NCI-H2196 (cell line): ENCODE measurements at regions not wholly inside any gene's neighbourhood (a gene's known extent, or its start where the extent isn't known, plus 50 kb on each side); places are given as distances from the start of the nearest gene placed in this dataset.
"Not testable (repeated sequence)": the region's sequence is repeated elsewhere in the genome, so short reads cannot be mapped to it uniquely, and the experiment has no call there.

Experiments
- DNase-seq: peaks from one replicate; lab custom pipeline; 2025; ENCODE audit not compliant: unreplicated experiment; lab: John Stamatoyannopoulos, UW

DNA sequence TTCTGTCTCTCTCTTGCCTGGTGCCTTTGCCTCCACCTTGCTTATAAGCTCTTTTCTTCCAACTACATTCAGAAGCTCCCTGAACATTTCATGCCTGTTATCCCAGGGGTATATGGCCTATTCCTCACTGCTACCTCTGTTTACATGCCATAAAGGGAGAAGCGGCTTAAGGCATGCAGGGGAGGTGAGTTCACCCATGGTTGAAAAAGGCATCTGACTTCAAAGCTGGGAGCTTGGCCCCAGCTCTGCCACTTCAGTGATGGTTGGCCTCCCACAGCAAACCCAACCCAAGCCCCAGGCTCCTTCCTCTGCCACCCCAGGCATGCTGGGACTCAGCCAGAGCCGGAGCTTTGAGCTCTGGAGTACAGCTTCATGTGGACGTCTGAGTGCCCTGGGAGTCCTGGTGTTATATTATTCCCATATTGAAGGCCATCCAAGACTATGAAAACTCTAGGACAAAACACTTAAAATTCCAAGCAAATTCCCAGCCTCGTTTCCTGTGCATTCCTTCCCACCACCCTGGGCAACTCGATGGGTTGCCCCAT lies 468.6 kb upstream of the ZMIZ1 start:
- no peak for DNase-seq

DNA sequence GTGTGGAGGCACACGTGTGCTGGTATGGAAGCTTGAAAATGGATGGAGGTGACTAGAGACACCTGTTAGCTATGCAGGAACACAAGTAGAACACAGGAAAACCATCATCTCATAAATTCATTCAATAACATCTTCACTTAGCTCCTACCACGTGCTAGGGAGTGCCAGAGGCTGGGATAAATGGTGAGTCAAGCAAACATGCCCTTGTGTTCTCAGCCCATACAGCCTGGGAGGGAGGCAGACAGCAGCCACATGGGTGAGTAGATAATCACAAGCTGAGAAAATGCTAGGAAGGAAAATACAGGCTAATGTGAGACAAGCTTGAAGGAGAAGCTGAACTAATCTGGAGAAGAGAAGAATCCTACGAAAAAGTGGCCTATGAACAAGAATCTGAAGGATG lies 468.0 kb upstream of the ZMIZ1 start:
- DNase-seq: no peak

DNA sequence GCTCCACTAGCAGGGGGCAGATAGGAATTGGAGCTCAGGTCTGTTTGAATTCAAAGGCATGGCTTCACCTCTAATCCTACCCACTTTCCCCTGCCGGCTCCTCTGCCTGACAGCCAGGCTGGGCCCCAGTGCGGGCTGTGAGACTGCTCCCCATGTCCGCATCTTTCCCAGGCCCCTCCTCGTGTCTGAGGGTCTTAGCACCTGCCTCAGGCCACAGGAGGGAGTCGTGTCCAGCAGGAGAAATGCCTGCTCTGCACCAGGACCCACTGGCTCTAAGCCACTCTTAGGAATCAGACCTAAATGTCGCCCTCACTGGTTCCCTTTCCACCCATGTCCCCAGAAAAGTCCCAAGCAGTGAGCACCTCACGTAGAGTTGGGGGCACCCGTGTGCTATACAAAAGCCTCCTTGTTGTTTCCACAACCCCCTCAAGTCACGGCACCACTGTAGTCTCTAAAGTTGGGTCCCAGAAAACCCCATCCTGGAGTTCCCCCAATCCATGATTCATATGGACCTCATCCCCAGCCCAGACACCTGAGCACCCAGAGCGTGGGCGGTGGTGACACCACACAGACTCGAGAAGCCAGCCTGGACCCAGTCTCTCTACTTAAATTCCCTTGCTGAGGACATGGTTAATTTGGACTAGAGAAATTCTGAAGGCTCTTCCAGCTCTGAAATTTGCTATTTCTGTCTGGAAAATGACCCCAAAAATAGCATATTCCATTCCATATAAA lies 466.4 kb upstream of the ZMIZ1 start:
- no peak for DNase-seq

DNA sequence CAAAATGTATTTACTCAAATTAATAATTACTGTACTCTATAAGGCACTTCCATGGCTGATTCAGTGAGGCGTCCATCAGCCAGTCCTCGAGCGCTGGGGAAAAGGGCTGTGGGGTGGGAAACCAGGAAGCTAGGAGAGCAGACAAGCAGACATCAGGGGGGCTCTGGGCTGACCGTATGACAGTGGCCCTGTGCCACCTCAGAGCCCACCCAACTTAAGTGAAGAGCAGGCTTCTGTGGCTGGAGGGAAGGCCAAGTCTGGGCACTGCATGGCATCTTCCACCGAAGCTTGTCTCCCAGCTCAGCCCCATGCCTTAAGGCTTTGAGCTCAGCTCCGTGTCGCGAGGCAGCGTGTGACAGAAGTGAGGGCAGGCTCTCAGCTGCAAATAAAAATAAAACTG lies 464.5 kb upstream of the ZMIZ1 start:
- no peak for DNase-seq

DNA sequence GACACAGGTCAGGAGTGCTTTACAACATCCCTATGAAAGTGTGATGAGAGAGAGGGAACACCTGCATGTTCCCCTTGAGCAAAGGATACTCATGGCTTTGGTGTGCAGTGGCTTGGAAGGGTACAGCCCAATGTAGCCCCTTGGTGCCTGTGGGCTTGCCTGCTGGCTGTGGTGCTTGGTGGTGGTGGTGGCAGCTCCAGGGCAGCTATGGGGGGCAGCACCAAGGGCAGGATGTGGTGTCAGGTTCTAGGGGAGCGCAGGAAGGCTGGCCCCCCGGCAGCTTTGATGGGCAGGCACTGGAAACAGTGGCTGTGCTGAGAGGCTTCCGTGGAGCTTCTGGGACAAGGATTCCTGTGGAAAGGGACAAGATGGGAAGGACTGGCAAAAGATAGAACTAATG lies 464.0 kb upstream of the ZMIZ1 start:
- DNase-seq: no peak

DNA sequence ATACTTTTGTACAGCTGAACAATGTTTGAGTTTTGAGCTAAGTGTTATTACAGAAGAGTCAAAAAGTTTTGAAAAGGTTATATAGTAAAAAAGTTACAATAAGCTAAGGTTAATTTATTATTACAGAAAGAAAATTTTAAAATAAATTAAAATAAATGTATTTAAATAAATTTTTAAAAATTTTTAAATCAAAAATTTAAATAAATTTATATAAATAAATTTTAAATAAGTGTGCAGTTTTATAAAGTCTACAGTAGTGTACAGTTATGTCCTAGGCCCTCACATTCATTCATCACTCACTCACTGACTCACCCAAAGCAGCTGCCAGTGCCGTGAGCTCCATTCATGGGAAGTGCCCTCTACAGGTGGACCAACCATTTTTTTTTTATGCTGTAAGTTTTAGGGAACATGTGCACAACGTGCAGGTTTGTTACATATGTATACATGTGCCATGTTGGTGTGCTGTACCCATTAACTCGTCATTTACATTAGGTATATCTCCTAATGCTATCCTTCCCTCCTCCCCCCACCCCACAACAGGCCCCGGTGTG lies 462.9 kb upstream of the ZMIZ1 start:
- DNase-seq: no peak

DNA sequence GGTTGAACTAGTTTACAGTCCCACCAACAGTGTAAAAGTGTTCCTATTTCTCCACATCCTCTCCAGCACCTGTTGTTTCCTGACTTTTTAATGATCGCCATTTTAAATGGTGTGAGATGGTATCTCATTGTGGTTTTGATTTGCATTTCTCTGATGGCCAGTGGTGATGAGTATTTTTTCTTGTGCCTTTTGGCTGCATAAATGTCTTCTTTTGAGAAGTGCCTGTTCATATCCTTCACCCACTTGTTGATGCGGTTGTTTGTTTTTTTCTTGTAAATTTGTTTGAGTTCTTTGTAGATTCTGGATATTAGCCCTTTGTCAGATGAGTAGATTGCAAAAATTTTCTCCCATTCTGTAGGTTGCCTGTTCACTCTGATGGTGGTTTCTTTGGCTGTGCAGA lies 462.0 kb upstream of the ZMIZ1 start:
- not testable (repeated sequence) for DNase-seq

DNA sequence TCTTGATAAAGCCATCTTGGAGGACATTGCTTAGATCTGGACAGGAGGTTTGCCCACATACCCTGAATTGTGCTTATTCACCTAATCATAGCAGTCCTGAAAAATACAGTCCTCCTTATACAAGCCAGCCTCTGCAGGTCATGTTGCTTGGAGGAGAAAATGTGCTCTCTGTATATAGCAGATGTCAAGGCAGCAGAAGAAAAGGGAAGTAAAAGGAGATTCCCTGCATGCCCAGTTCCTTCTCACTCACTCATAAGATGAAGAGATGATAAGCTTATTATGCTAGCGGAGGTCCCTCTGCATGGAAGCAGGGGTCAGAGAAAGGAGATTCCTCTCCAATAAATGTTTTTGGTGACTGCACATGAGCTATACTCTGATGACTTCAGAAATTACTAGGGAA lies 458.8 kb upstream of the ZMIZ1 start:
- no peak for DNase-seq

DNA sequence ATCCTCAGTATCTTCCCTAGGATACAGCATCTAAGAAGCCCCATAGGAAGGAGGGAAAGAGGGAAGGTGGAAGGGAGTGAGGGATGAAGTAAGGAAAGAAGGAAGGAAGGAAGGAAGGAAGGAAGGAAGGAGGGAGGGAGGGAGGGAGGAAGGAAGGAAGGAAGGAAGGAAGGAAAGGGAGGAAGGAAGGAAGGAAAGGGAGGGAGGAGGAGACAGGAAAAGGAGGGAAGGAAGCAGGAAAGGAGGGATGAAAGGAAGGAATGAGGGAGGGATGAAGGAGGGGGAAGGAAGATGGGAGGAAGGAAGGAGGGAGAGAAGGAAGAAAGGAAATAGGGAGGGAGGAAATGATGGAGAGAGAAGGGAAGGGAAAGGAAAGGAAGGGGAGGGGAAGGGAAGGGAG lies 455.6 kb upstream of the ZMIZ1 start:
- DNase-seq: no peak

DNA sequence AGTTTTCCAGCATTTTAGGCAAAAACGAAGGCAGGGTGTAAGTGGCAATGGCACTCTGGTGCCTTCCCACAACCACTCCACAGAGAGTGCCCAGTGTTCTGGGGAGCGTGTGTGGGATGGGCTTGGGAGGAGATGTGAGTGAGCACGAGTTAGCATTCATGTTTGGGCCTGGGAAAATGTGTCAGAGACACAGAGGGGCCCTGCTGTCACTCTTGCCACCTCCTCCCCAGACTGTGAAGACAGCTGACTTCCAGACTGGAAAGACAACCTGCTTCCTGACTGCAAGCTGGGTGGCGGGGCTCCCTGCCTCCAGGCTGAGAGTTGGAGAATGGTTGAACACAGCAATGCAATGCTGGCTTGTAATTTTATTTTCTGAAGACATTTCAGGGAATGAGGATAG lies 454.5 kb upstream of the ZMIZ1 start:
- no peak for DNase-seq

DNA sequence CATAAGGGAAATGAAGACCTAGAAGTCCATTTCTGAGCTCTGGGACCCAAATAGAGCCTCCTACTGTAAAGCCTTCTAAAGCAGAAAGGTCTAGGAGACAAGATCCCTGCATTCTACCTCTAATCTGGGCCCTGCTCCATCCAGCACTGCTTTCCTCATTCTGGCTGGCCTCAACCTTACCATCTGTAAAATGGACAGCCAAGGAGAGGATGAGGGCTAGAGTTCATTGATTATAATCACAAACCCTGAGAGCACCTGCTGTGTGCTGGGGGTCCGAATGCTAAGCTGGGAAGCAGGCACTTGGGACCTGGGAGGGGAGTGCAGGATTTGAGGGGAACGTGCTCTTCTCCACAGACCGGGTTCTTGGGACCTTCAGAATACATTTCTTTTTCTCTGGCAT lies 454.0 kb upstream of the ZMIZ1 start:
- no peak for DNase-seq

DNA sequence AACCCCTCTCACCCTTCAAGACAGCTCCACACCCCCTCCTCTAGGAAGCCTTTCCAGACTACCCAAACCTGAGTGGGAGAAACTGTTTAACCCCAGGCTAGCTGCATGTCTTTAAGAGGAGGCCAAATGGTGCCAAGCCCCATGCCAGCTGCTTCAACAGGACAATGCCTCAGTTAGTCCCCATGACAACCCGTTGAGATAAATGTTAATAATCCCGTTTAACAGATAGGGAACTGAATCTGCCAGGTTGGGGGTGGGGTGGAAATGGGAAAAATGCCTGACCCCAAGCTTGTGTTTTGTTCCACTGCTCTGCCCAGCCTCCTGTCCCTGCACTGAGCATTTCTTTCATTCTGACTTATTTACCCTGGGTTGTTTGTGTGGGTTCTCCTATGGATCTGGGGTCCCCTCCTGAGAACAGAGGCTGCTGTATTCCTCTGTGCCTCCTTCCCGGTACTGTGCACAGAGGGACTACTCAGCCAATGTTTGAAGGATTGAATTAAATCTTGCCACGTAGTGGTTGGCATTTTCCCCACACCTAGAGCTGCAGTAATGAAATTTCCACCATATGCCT lies 452.6 kb upstream of the ZMIZ1 start:
- peak; percentile 16 for DNase-seq

DNA sequence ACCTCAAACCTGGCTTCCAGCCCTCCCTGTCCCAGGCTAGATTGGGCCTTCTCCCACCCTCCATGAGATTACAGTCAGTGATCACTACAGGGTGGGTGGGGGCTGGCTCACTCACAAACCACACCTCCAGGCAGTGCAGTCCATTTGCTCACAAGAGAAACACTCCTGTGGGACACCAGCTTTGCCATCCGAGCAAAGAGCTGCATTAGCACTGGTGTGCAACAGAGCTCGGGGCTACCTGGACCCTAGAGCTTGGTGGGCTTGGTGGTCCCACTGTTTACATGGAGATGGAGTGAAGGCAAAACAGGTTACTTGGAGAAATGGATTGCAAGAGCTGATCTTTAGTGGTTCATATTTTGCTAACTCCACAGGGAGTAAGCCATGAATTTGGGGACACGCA lies 451.7 kb upstream of the ZMIZ1 start:
- DNase-seq: no peak

DNA sequence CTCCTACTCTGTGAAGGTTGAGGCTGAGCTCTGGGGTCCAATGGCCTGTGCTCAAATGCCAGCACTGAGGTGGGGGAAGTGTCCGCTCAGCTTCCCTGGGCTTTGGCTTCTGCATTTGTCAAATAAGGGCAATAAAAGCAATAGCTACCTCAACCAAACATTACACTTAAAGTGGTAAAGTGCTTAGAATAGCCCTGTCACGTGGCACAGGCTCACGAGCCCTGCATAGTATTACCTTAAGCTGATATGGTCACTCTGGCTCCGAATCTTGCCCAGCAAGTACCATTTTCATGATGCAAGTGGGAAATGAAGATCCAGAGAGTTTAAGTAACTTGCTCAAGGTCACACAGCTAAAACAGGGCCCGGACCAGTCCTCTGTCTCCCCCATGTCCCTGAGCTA lies 451.1 kb upstream of the ZMIZ1 start:
- DNase-seq: no peak

DNA sequence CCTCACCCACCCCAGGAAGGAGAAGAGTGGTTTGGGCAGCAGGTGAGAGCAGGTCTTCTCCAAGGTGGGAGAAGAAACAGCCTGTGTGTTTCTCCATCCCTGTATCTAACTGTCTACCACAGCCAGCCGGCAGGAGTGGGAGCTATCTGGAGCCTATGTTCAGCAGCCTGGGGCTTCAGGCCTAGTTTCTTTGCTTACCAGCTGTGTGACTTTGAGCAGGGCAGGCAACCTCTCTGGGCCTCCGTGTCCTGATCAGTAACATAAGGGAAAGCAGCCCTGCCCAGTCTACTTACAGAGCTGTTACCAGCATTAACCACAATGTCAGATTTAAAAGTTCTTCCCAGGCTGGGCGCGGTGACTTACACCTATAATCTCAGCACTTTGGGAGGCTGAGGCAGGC lies 450.7 kb upstream of the ZMIZ1 start:
- DNase-seq: no peak

DNA sequence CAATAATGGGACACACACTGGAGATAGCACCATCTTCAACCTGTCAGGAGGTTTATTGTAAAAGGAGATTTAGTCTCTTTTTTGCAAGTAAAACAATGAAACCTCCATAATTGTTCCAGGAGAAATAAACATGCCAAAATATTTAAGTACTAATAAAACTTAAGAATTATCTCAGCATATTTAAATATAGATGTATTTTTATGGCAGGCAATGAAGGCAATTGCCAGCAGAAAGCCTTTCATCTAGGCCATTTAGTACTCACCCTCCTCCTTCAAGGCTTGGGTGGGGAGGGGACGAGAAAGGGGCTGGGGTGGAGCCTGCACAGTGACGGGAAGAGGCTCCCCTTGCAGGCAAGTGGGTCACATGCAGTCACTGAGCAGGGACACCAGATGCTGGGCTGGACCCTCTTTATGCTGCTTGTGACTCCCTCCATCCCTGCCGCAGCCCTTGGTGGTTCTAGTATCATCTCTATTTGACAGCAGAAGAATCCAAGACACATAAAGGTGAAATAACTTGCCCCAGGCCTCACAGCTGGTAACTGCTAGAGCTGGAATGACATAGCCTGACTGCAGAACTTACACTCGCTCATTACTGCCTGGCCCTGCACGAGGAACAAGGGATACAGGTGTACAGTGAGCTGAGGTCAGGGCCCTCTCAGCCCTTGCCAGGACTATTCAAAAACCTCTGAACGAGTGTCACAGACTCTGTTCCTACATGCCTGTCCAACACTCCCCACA lies 449.5 kb upstream of the ZMIZ1 start:
- no peak for DNase-seq

DNA sequence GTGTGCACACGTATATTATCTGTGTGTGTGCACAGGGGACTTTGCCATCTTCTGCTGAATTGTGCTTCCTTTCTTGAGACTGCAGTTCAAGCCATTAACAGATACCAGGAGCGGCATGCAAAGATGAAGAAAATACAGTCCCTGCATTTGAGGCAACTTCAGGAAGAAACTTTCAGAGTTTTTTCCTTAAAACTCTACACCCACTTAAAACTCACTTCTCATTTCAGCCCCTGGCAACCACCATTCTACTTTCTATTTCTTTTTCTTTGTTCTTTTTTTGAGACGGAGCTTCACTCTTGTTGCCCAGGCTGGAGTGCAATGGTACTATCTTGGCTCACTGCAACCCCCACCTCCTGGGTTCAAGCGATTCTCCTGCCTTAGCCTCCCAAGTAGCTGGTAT lies 448.9 kb upstream of the ZMIZ1 start:
- DNase-seq: no peak

DNA sequence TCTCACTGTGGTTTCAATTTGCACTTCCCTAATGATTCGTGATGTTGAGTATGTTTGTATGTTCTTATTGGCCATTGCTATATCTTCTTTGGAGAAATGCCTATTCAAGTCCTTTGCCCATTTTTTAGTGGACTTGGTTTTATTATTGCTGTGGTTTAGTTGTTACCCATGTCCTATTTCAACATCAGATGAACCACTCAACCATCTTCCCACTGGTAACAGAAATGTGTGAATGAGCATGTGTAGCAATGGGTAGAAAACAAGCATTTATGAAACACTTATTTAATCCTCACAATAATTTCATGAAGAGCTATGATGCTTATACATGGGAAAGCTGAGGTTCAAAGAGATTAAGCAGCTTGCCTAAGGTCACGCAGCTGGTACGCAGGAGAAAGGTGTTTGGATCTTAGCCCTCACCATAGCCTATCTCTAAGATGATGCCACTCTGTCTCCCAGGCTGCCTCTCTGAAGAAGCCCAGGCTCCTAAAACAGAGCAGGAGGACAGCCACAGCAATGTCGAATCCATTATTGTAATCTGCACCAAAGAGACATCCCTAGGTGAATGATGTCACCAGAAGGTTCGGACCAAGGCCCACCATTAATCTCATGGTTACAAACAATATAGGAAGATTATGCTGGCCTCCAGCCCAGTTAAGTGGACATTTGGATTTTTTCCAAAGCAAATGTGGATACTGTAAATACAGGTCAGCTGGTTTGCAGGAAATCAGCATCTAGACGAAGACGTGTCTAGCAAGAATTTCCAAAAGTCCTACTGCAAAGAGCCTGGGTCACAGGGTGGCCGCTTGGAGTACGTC lies 447.6 kb upstream of the ZMIZ1 start:
- DNase-seq: peak; percentile 71

DNA sequence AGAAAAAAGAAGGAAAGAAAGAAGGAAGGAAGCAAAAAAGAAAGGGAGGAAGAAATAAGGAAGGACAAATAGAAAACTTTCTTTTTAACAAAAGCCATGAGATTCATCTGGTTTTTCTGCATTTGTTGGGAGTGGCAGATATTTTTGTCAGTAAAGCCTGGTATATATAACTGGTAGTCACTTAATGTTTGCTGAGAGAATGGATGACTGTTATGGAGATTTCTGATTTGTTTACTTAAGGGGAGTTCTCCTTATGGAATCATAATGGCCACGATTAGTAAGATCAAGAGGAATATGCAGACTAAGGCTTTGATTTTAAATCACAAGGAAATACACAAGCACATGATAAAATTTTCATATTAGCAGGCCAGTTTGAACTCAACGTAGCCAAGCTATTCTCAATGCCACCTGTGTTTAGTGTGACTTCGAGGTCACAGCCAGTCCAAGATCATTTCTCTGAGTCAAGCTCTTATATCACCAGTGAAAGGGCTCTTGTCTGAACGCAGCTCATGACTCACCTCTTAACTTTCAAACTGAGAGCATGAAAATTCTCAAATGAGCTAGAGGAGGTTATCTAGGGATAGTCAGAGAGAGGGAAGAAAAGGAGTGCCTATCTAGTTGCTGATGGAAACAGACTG lies 445.1 kb upstream of the ZMIZ1 start:
- DNase-seq: peak; percentile 19

DNA sequence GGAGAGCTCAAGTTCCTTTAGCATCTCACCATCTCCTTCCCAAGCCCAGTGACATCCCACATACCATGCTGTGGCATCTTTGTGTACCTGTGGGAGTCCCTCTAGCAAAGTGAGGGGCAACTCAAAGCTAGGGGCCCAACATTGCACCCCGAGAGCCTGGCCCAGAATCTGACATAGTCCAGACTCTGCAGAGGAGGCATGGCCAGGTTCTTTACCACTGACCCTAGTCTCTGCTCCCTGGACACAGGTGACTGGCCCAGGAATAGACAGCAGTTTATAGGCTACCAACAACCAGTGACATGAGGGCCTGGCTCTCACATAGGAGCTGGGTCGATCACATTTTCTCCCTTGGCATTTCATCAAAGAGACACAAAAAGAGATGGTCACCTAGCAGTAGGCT lies 444.0 kb upstream of the ZMIZ1 start:
- DNase-seq: no peak

DNA sequence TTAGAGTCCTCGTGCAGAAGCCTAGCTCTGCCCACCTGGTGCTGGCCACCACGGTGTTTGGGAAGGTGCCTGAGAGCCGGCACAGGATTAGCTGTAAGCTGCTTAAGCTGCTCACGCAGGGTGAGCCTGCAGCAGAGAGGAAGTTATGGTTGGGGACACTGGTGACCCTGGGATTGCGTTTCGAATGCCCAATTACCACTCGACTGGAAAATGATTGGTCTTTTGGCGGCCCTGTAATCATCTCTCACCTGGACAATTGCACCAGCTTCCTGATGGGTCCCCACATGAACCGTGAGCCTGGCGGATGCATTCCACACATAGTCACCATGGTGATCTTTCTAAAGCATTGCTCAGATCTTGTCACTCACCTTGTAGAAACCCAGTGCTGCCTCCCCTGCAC lies 442.3 kb upstream of the ZMIZ1 start:
- DNase-seq: no peak
